ENCODE measurements at regions not wholly inside any gene's neighbourhood (a gene's known extent, or its start where the extent isn't known, plus 50 kb on each side); places are given as distances from the start of the nearest gene placed in this dataset.

DNA sequence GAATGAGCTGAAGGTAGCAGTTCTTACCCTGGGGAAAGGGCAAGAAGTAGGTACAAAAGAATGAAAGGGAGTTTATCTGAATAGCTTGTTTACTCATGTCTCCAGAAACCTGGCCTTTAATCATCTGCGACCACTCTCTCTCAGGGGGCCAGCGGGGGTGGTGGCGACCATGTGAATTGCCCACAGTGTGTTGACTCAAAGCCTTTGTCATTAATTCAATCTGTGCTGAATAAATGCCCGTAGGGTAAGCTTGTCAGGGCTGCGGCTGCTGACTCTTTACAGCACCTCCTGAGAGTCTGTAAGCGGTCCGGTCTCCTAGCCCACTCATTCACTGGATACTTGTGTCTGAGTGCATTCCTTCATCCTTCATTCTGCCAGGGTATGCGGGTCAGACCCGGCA lies 874.4 kb downstream of the SLC6A15 start:
- TF ChIP-seq ZFP3 (CRISPR knock-in tag; IDR thresholded peaks at IDR 0.05): no peak
- TF ChIP-seq ZNF70 (CRISPR knock-in tag; IDR thresholded peaks at IDR 0.05): no peak
- TF ChIP-seq CSDC2 (CRISPR knock-in tag; IDR thresholded peaks at IDR 0.05): no peak
- no peak for TF ChIP-seq SNAI2 (CRISPR knock-in tag; IDR thresholded peaks at IDR 0.05)
- no peak for TF ChIP-seq ZFP30 (CRISPR knock-in tag; IDR thresholded peaks at IDR 0.05)
- TF ChIP-seq, protein P1, sequence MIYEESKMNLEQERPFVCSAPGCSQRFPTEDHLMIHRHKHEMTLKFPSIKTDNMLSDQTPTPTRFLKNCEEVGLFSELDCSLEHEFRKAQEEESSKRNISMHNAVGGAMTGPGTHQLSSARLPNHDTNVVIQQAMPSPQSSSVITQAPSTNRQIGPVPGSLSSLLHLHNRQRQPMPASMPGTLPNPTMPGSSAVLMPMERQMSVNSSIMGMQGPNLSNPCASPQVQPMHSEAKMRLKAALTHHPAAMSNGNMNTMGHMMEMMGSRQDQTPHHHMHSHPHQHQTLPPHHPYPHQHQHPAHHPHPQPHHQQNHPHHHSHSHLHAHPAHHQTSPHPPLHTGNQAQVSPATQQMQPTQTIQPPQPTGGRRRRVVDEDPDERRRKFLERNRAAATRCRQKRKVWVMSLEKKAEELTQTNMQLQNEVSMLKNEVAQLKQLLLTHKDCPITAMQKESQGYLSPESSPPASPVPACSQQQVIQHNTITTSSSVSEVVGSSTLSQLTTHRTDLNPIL (CRISPR knock-in tag; IDR thresholded peaks at IDR 0.05; ENCODE audit: low read depth): no peak
- TF ChIP-seq, protein P2, sequence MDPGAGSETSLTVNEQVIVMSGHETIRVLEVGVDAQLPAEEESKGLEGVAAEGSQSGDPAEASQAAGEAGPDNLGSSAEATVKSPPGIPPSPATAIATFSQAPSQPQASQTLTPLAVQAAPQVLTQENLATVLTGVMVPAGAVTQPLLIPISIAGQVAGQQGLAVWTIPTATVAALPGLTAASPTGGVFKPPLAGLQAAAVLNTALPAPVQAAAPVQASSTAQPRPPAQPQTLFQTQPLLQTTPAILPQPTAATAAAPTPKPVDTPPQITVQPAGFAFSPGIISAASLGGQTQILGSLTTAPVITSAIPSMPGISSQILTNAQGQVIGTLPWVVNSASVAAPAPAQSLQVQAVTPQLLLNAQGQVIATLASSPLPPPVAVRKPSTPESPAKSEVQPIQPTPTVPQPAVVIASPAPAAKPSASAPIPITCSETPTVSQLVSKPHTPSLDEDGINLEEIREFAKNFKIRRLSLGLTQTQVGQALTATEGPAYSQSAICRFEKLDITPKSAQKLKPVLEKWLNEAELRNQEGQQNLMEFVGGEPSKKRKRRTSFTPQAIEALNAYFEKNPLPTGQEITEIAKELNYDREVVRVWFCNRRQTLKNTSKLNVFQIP (CRISPR knock-in tag; IDR thresholded peaks at IDR 0.05; ENCODE audit: borderline replicate concordance, low read depth): no peak
- TF ChIP-seq ESRRG (CRISPR knock-in tag; IDR thresholded peaks at IDR 0.05): no peak
- TF ChIP-seq, protein P3, sequence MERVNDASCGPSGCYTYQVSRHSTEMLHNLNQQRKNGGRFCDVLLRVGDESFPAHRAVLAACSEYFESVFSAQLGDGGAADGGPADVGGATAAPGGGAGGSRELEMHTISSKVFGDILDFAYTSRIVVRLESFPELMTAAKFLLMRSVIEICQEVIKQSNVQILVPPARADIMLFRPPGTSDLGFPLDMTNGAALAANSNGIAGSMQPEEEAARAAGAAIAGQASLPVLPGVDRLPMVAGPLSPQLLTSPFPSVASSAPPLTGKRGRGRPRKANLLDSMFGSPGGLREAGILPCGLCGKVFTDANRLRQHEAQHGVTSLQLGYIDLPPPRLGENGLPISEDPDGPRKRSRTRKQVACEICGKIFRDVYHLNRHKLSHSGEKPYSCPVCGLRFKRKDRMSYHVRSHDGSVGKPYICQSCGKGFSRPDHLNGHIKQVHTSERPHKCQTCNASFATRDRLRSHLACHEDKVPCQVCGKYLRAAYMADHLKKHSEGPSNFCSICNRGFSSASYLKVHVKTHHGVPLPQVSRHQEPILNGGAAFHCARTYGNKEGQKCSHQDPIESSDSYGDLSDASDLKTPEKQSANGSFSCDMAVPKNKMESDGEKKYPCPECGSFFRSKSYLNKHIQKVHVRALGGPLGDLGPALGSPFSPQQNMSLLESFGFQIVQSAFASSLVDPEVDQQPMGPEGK (CRISPR knock-in tag; IDR thresholded peaks at IDR 0.05; ENCODE audit: borderline replicate concordance): no peak
- no peak for TF ChIP-seq ISL1 (CRISPR knock-in tag; IDR thresholded peaks at IDR 0.05)
- no peak for TF ChIP-seq CSRNP3 (CRISPR knock-in tag; IDR thresholded peaks at IDR 0.05)
- TF ChIP-seq, protein P4, sequence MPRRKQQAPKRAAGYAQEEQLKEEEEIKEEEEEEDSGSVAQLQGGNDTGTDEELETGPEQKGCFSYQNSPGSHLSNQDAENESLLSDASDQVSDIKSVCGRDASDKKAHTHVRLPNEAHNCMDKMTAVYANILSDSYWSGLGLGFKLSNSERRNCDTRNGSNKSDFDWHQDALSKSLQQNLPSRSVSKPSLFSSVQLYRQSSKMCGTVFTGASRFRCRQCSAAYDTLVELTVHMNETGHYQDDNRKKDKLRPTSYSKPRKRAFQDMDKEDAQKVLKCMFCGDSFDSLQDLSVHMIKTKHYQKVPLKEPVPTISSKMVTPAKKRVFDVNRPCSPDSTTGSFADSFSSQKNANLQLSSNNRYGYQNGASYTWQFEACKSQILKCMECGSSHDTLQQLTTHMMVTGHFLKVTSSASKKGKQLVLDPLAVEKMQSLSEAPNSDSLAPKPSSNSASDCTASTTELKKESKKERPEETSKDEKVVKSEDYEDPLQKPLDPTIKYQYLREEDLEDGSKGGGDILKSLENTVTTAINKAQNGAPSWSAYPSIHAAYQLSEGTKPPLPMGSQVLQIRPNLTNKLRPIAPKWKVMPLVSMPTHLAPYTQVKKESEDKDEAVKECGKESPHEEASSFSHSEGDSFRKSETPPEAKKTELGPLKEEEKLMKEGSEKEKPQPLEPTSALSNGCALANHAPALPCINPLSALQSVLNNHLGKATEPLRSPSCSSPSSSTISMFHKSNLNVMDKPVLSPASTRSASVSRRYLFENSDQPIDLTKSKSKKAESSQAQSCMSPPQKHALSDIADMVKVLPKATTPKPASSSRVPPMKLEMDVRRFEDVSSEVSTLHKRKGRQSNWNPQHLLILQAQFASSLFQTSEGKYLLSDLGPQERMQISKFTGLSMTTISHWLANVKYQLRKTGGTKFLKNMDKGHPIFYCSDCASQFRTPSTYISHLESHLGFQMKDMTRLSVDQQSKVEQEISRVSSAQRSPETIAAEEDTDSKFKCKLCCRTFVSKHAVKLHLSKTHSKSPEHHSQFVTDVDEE (CRISPR knock-in tag; IDR thresholded peaks at IDR 0.05): no peak
- TF ChIP-seq TCF4 (CRISPR knock-in tag; IDR thresholded peaks at IDR 0.05; ENCODE audit: borderline replicate concordance): no peak
- no peak for TF ChIP-seq GLIS3 (CRISPR knock-in tag; IDR thresholded peaks at IDR 0.05)
- no peak for TF ChIP-seq BACH2 (CRISPR knock-in tag; IDR thresholded peaks at IDR 0.05; ENCODE audit: borderline replicate concordance)
- TF ChIP-seq ZNF8 (CRISPR knock-in tag; IDR thresholded peaks at IDR 0.05): no peak
- TF ChIP-seq OSR1 (CRISPR knock-in tag; IDR thresholded peaks at IDR 0.05): no peak
- TF ChIP-seq RARB (CRISPR knock-in tag; IDR thresholded peaks at IDR 0.05): no peak
- no peak for TF ChIP-seq ZNF565 (CRISPR knock-in tag; conservative IDR thresholded peaks at IDR 0.05; ENCODE audit: low read depth)
- no peak for TF ChIP-seq PPARA (CRISPR knock-in tag; IDR thresholded peaks at IDR 0.05; ENCODE audit: borderline replicate concordance)
- no peak for ATAC-seq

DNA sequence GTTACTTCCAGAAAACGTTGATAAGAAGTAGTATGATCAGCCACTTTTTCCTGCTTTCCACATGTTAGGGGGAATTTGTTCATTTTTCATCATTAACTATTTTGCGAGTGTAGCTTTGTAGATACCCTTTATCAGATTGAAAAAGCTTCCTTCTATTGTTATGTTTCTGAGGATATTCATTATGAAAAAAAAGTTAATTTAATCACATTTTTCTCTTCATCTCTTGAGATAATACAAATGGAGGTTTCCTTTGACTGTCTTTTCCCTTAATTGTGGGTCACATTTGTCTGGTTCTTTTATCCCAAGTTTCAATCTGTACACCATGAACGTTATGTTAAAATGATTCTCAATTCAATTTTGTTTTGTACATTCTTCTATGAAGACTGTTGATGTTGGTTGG lies 875.7 kb downstream of the SLC6A15 start:
- TF ChIP-seq ARNTL (CRISPR knock-in tag; IDR thresholded peaks at IDR 0.05; ENCODE audit: borderline replicate concordance, low read depth) (no peak), TCF4 (CRISPR knock-in tag; IDR thresholded peaks at IDR 0.05; ENCODE audit: borderline replicate concordance) (peak; percentile 70)
- no peak for ATAC-seq

GRCh38 chr12:84035766-84036165 lies 876.8 kb downstream of the SLC6A15 start:
- no peak for ATAC-seq
- TF ChIP-seq ZC3H10 (CRISPR knock-in tag; IDR thresholded peaks at IDR 0.05) (no peak), RARB (CRISPR knock-in tag; IDR thresholded peaks at IDR 0.05) (no peak), CSDC2 (CRISPR knock-in tag; IDR thresholded peaks at IDR 0.05) (no peak), CSRNP3 (CRISPR knock-in tag; IDR thresholded peaks at IDR 0.05) (no peak), GLIS3 (CRISPR knock-in tag; IDR thresholded peaks at IDR 0.05) (no peak), SNAI2 (CRISPR knock-in tag; IDR thresholded peaks at IDR 0.05) (no peak), ZNF565 (CRISPR knock-in tag; conservative IDR thresholded peaks at IDR 0.05; ENCODE audit: low read depth) (no peak), ZFP3 (CRISPR knock-in tag; IDR thresholded peaks at IDR 0.05) (no peak), PPARA (CRISPR knock-in tag; IDR thresholded peaks at IDR 0.05; ENCODE audit: borderline replicate concordance) (no peak)
- TF ChIP-seq, protein P1 (CRISPR knock-in tag; IDR thresholded peaks at IDR 0.05; ENCODE audit: low read depth): no peak
- TF ChIP-seq, protein P4 (CRISPR knock-in tag; IDR thresholded peaks at IDR 0.05): no peak

Data from SK-N-SH treated with all-trans-retinoic acid at 6 μM for 48 hours (cell line).